Islet of Langerhans (tissue), 1 donor: ENCODE measurements at regions not wholly inside any gene's neighbourhood (a gene's known extent, or its start where the extent isn't known, plus 50 kb on each side); places are given as distances from the start of the nearest gene placed in this dataset.

ENCODE experiments used
- FAIRE-seq: peaks from one replicate; lab custom pipeline; 2011; peaks lifted over from hg19 to GRCh38; lab: Jason Lieb, UNC

- FAIRE-seq = peak; percentile 87
Measured at GRCh38 chr12:124428136-124428791, 133.4 kb downstream of the RFLNA start.

- no peak for FAIRE-seq
Measured at GRCh38 chr12:124426594-124427555, 132.0 kb downstream of the RFLNA start.

- no peak for FAIRE-seq
Measured at GRCh38 chr12:124425667-124426066, 130.8 kb downstream of the RFLNA start.

- FAIRE-seq = no peak
Measured at GRCh38 chr12:124424516-124424905, 129.6 kb downstream of the RFLNA start.

GRCh38 chr12:124423761-124424515 is 129.0 kb downstream of the RFLNA start:
- no peak for FAIRE-seq

GRCh38 chr12:124422570-124423523 is 128.0 kb downstream of the RFLNA start:
- FAIRE-seq = no peak

GRCh38 chr12:124422142-124422569 is 127.3 kb downstream of the RFLNA start:
- peak; percentile 47 for FAIRE-seq

- FAIRE-seq = no peak
Measured at GRCh38 chr12:124420996-124421674, 126.2 kb downstream of the RFLNA start.

GRCh38 chr12:124420041-124420995 is 125.4 kb downstream of the RFLNA start:
- no peak for FAIRE-seq

- FAIRE-seq = no peak
Measured at GRCh38 chr12:124419292-124420040, 124.6 kb downstream of the RFLNA start.

GRCh38 chr12:124418791-124419190 is 123.9 kb downstream of the RFLNA start:
- no peak for FAIRE-seq

- no peak for FAIRE-seq
Measured at GRCh38 chr12:124418156-124418555, 123.3 kb downstream of the RFLNA start.

- no peak for FAIRE-seq
Measured at GRCh38 chr12:124416516-124417395, 121.9 kb downstream of the RFLNA start.

- FAIRE-seq = no peak
Measured at GRCh38 chr12:124415064-124415463, 120.2 kb downstream of the RFLNA start.

GRCh38 chr12:124413915-124414314 is 119.0 kb downstream of the RFLNA start:
- FAIRE-seq = no peak

GRCh38 chr12:124413401-124413800 is 118.5 kb downstream of the RFLNA start:
- no peak for FAIRE-seq

GRCh38 chr12:124412646-124413015 is 117.7 kb downstream of the RFLNA start:
- FAIRE-seq = no peak
